PC-3 (cell line): ENCODE measurements at regions not wholly inside any gene's neighbourhood (a gene's known extent, or its start where the extent isn't known, plus 50 kb on each side); places are given as distances from the start of the nearest gene placed in this dataset.
A peak's percentile ranks its signal among the peaks of the same experiment; 100 is the strongest.

Source experiments
- EZH2 ChIP-seq: fragments of 300-600 bp; sonication (generic); IDR thresholded peaks from one replicate; pipeline ENCODE4 v1.6.1; 2017; ENCODE audit warnings: antibody characterized with exemption, mild to moderate bottlenecking, low read length; ENCODE audit not compliant: unreplicated experiment
- EZH2phosphoT487 ChIP-seq: fragments of 300-600 bp; sonication (generic); IDR thresholded peaks from 2 replicates; pipeline ENCODE4 v1.6.1; 2018; ENCODE audit warnings: mild to moderate bottlenecking, antibody characterized with exemption, low read length, borderline replicate concordance
- TF ChIP-seq, protein P1 (sequence below): fragments of 300-600 bp; sonication (generic); conservative IDR thresholded peaks from 2 replicates; pipeline ENCODE4 v1.5.1; 2017; ENCODE audit warnings: antibody characterized with exemption, low read depth, mild to moderate bottlenecking, low read length

DNA sequence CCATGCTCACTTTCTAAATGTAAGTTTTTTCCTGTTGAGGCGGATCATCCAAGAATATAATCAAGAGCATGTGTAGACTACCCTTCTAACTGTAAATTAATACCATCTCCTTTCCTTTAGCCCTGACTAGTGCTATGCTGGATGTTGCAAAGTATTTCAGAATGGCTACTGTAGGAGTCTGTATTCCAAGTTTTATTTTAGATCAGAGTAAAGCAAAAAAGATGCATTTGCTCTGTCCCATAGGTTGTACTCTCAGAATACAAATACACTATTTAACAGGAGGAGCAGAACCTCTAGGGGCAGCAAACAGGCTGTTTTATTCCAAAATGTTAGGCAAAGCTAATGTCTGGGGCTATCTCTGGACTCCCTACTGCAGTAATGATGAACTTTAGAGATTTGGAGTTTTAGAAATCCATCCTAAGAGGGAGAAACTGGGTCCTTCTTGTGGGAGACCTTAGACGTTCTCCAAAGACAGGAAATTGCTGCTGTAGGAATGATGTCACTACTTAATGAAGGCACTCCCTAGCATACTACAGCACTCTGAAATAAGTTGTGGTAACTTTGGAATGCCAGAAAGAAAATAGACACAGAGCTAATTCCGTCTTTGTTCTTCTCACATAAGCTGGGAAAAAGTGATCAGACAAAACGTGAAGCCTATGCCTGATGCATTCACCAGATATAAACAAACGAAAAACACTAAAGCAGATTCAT lies 392.4 kb upstream of the HS3ST5 start:
- TF ChIP-seq, protein P1, sequence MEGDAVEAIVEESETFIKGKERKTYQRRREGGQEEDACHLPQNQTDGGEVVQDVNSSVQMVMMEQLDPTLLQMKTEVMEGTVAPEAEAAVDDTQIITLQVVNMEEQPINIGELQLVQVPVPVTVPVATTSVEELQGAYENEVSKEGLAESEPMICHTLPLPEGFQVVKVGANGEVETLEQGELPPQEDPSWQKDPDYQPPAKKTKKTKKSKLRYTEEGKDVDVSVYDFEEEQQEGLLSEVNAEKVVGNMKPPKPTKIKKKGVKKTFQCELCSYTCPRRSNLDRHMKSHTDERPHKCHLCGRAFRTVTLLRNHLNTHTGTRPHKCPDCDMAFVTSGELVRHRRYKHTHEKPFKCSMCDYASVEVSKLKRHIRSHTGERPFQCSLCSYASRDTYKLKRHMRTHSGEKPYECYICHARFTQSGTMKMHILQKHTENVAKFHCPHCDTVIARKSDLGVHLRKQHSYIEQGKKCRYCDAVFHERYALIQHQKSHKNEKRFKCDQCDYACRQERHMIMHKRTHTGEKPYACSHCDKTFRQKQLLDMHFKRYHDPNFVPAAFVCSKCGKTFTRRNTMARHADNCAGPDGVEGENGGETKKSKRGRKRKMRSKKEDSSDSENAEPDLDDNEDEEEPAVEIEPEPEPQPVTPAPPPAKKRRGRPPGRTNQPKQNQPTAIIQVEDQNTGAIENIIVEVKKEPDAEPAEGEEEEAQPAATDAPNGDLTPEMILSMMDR: peak; percentile 27; the same call in 1 of the 2 replicates
- no peak for TF ChIP-seq EZH2
- no peak for TF ChIP-seq EZH2phosphoT487
